ENCODE measurements at regions not wholly inside any gene's neighbourhood (a gene's known extent, or its start where the extent isn't known, plus 50 kb on each side); places are given as distances from the start of the nearest gene placed in this dataset.

GRCh38 chr15:61697796-61698195 is 362.5 kb downstream of the VPS13C start:
- H3K4me2 ChIP-seq (ENCODE audit: control insufficient read depth, insufficient read depth), result no peak overlapping the region
- ChIA-PET POLR2A (no interaction called here), RAD21 (ENCODE audit: unreplicated experiment) (no interaction called here), SMC1A (ENCODE audit: uncharacterized antibody, unreplicated experiment) (no interaction called here), CTCF (no interaction called here)
- no peak for TF ChIP-seq BMI1 (IDR thresholded peaks at IDR 0.05; ENCODE audit: borderline replicate concordance)
- TF ChIP-seq TCF12 (IDR thresholded peaks at IDR 0.05; ENCODE audit: low read depth, low read length), result no peak
- no peak for TF ChIP-seq MYC (IDR thresholded peaks at IDR 0.05; ENCODE audit: insufficient read depth, insufficient read length, insufficient replicate concordance, low read length, severe bottlenecking)
- no peak for TF ChIP-seq NR2C2 (IDR thresholded peaks at IDR 0.05; ENCODE audit: borderline replicate concordance, control insufficient read depth, insufficient read length, low read depth)
- TF ChIP-seq ZNF274 (IDR thresholded peaks at IDR 0.05; ENCODE audit: insufficient read depth, insufficient read length), result no peak
- no peak for TF ChIP-seq HDAC6 (IDR thresholded peaks at IDR 0.05; ENCODE audit: unreplicated experiment)
- TF ChIP-seq CBX3 (IDR thresholded peaks at IDR 0.05; ENCODE audit: borderline replicate concordance, low read depth), result no peak
- no peak for TF ChIP-seq RUNX3 (IDR thresholded peaks at IDR 0.05; ENCODE audit: low read length)
- TF ChIP-seq MTA3 (IDR thresholded peaks at IDR 0.05; ENCODE audit: borderline replicate concordance, low read length), result no peak
- DNase-seq (ENCODE audit: low read depth, low spot score) (no peak), FAIRE-seq (no peak), ATAC-seq (no peak)
- intact Hi-C loops (cut with micrococcal nuclease; ENCODE audit: unreplicated experiment) (no loop called here), in situ Hi-C loops (cut with MboI) (no loop called here)
- no TSS peak for BruUV-seq (replicated peaks)
- H3K4me1 ChIP-seq (ENCODE audit: control insufficient read depth, insufficient read depth, low read length), result no peaks in the 10 kb centered on the region
- H3K79me2 ChIP-seq (ENCODE audit: control insufficient read depth, insufficient read depth, low read length), result no peaks in the 10 kb centered on the region
- H3K27me3 ChIP-seq (replicated peaks in 1 of 2; ENCODE audit: control insufficient read depth in 2 of 2, insufficient read depth in 2 of 2, low read length in 1 of 2), result no peaks in the 10 kb centered on the region
- H3K36me3 ChIP-seq (ENCODE audit: control insufficient read depth in 2 of 2, insufficient read depth in 2 of 2, low read length in 1 of 2), result no peaks in the 10 kb centered on the region
- WGBS (ENCODE audit: insufficient coverage, insufficient replicate concordance, low lambda C conversion rate, missing lambda C conversion rate), result 11% methylated on average over 2 of the region's 2 CpGs
- no peaks in the 10 kb centered on the region for H4K20me1 ChIP-seq (ENCODE audit: control insufficient read depth, insufficient read depth)
- no peak overlapping the region for H3K27ac ChIP-seq (ENCODE audit: control insufficient read depth, insufficient read depth)
- no peaks in the 10 kb centered on the region for H3K9me3 ChIP-seq (replicated peaks; ENCODE audit: control insufficient read depth, insufficient read depth, low read length)
- no peak overlapping the region for H3K9ac ChIP-seq (ENCODE audit: control insufficient read depth, insufficient read depth, low read length)
- no peak overlapping the region for H2AFZ ChIP-seq (ENCODE audit: control insufficient read depth, low read depth, low read length)
- no peak overlapping the region for H3K4me3 ChIP-seq

GRCh38 chr15:61689067-61689466 is 371.2 kb downstream of the VPS13C start:
- no peaks in the 10 kb centered on the region for H3K4me1 ChIP-seq (ENCODE audit: control insufficient read depth, insufficient read depth, low read length)
- H4K20me1 ChIP-seq (ENCODE audit: control insufficient read depth, insufficient read depth), result no peaks in the 10 kb centered on the region
- WGBS (ENCODE audit: insufficient coverage, insufficient replicate concordance, low lambda C conversion rate, missing lambda C conversion rate), result 22% methylated on average over 5 of the region's 5 CpGs
- SMC1A ChIA-PET (ENCODE audit: uncharacterized antibody, unreplicated experiment), result no interaction called here
- H3K27me3 ChIP-seq (replicated peaks in 1 of 2; ENCODE audit: control insufficient read depth in 2 of 2, insufficient read depth in 2 of 2, low read length in 1 of 2), result no peaks in the 10 kb centered on the region
- H3K9ac ChIP-seq (ENCODE audit: control insufficient read depth, insufficient read depth, low read length), result no peak overlapping the region
- RAD21 ChIA-PET (ENCODE audit: unreplicated experiment), result no interaction called here
- no peak overlapping the region for H2AFZ ChIP-seq (ENCODE audit: control insufficient read depth, low read depth, low read length)
- ATAC-seq (no peak), FAIRE-seq (no peak), DNase-seq (ENCODE audit: low read depth, low spot score) (no peak)
- POLR2A ChIA-PET, result no interaction called here
- BruUV-seq (replicated peaks), result no TSS peak
- no peaks in the 10 kb centered on the region for H3K9me3 ChIP-seq (replicated peaks; ENCODE audit: control insufficient read depth, insufficient read depth, low read length)
- in situ Hi-C loops (cut with MboI), result no loop called here
- H3K79me2 ChIP-seq (ENCODE audit: control insufficient read depth, insufficient read depth, low read length), result no peaks in the 10 kb centered on the region
- H3K27ac ChIP-seq (ENCODE audit: control insufficient read depth, insufficient read depth), result no peak overlapping the region
- H3K4me3 ChIP-seq, result no peak overlapping the region
- CTCF ChIA-PET, result no interaction called here
- intact Hi-C loops (cut with micrococcal nuclease; ENCODE audit: unreplicated experiment), result no loop called here
- no peaks in the 10 kb centered on the region for H3K36me3 ChIP-seq (ENCODE audit: control insufficient read depth in 2 of 2, insufficient read depth in 2 of 2, low read length in 1 of 2)
- no peak overlapping the region for H3K4me2 ChIP-seq (ENCODE audit: control insufficient read depth, insufficient read depth)
- TF ChIP-seq NFYB (IDR thresholded peaks at IDR 0.05; ENCODE audit: insufficient read depth, low read depth, low read length), result no peak
- TF ChIP-seq MTA3 (IDR thresholded peaks at IDR 0.05; ENCODE audit: borderline replicate concordance, low read length), result no peak
- TF ChIP-seq HCFC1 (IDR thresholded peaks at IDR 0.05; ENCODE audit: low read length), result no peak
- TF ChIP-seq ZBTB4 (CRISPR knock-in tag; IDR thresholded peaks at IDR 0.05), result no peak
- no peak for TF ChIP-seq GABPA (IDR thresholded peaks at IDR 0.05; ENCODE audit: low read depth)
- no peak for TF ChIP-seq POLR2A (IDR thresholded peaks at IDR 0.05; ENCODE audit: low read depth, low read length)
- TF ChIP-seq USF1 (IDR thresholded peaks at IDR 0.05; ENCODE audit: borderline replicate concordance, extremely low read length, insufficient read depth, low read depth, low read length), result no peak
- TF ChIP-seq SMAD5 (IDR thresholded peaks at IDR 0.05; ENCODE audit: low read depth), result no peak
- TF ChIP-seq MEF2B (IDR thresholded peaks at IDR 0.05; ENCODE audit: partially characterized antibody, poor library complexity, severe bottlenecking), result no peak
